HPDE6-E6E7 (cell line): ENCODE measurements at regions not wholly inside any gene's neighbourhood (a gene's known extent, or its start where the extent isn't known, plus 50 kb on each side); places are given as distances from the start of the nearest gene placed in this dataset.
"Not testable (repeated sequence)": the region's sequence is repeated elsewhere in the genome, so short reads cannot be mapped to it uniquely, and the experiment has no call there.

Source experiments
- DNase-seq: peaks from one replicate; pipeline ENCODE4 v3.0.0; 2011; ENCODE audit warnings: missing footprints; ENCODE audit errors: extremely low spot score

GRCh38 chr6:86477500-86478148 is 459.7 kb upstream of the HTR1E start:
- no peak for DNase-seq

DNA sequence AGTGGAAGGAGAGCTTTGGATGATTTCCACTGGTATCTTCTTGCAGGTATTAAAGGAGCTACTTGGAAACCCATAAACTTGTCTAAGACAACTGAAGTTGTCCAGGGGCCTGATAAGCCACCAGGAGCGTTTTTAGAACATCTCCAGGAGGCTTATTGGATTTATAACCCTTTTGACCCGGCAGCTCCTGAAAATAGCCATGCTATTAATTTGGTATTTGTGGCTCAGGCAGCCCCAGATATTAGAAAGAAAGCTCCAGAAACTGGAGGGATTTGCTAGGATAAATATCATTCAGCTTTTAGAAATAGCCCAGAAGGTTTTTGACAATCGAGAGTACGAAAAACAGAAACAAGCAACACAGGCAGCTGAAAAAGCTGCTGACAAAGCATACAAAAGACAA is 461.0 kb upstream of the HTR1E start:
- no peak for DNase-seq

- DNase-seq, result no peak
These were observed 463.2 kb upstream of the HTR1E start for GRCh38 chr6:86474081-86474480.

- DNase-seq, result no peak
These were observed 465.5 kb upstream of the HTR1E start for GRCh38 chr6:86471791-86472190.

DNA sequence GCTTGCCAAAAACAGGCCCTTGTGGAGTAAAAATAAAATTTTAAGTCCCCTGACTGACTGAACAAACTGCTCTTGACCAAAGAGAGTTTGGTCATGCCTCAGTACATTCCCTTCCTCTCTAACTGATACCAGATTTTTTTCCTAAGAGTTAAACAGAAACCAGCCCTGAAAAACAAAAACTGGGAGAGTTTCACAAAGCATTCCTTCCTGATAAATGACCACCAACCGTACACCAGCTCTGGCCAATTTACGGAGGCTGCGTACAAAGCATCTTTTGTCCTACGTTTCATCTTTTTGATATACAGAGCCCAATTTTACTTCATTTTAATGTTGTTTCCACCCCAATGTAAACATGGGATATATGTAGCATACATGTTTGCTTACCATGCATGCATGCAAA is 477.4 kb upstream of the HTR1E start:
- DNase-seq, result no peak

DNA sequence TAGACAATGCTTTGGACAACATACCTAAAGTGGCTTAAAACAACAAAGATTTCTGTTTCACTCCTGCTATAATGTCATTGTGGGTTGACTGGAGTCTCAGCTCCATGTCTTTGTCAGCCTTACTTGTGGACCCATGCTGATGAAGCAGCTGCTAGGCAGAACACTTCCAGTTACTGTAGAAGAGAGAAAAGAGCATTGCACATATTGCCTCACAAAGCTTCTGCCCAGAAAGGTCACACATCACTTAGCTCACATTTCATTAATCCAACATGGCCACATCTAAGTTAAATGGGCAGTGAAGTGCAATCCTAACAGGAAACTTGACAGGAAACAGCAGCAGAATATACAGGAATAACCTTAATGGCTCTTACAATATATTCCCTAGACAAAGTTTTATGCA is 480.5 kb upstream of the HTR1E start:
- DNase-seq, result no peak

- DNase-seq, result no peak
These were observed 484.1 kb upstream of the HTR1E start for GRCh38 chr6:86453232-86453631.

DNA sequence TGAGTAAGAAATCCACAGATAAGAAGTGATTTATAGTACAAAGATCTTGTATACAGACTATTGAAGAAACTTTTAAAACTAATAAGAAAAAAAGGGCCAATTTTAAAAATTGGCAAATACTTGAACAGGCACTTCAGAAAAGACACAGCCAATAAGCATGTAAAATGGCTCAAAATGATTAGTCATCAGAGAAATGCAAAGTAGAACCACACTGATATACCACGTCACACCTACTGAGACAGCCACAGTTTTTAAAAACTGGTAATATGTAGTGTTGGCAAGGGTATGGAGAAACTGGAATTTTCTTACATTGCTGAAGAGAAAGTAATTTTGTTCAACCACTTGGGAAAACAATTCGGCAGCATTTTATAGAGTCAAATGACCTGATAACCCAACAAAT is 488.9 kb upstream of the HTR1E start:
- DNase-seq, result no peak

DNA sequence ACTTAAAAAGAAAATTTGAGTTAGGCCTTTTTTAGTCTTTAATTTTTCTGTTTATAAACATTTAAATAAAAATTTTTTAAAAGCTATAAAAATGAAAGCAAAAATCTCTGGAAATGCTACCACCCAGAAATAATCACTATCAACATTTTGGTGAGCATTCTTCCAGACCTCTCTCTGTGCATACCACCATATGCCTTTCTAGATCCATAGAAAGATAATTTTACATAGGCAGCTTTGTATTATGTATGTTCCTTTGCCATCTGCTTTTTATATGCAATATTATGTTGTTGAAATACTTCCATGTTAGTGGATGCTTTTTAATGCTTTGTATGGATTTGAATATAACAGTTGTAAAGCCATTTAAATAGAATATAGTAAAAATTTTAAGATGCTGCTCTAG is 496.7 kb upstream of the HTR1E start:
- DNase-seq, result no peak

DNA sequence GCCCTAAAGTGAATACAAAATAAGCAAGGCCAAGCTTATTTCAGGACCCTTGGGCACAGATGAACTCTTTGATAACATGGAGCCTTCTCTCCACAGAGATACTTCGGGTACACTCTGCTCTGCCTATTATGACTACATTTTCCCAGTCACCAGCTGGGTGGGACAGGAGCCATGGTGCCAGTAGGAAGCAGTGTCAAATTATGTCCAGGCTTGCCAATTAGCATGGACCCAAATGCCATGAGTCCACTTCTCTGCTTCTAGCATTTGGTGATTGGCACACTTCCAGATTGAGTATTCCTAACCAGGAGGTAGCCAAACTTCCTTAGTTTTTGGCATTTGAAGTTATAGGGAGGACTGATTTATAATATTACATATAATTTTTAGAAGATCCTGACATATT is 513.8 kb upstream of the HTR1E start:
- no peak for DNase-seq

DNA sequence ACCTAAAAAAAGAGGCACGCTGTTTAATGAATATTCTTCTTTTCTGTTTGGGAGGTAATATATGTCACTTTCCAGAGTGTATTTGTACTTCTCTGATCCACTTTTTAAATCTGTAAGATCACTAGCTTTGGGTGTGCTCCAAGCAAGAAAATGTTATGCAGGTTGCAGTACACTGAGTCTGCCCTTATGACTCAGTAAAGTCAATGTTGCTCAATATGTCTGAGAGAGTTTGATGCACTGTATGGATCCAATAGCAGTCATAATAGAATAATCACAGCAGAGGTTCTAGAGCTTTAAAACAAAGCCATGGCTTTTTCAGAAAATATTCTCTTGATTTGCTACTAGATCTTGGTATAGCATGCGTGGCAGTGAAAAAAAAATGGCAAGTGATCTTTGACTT is 525.3 kb upstream of the HTR1E start:
- DNase-seq, result no peak

DNA sequence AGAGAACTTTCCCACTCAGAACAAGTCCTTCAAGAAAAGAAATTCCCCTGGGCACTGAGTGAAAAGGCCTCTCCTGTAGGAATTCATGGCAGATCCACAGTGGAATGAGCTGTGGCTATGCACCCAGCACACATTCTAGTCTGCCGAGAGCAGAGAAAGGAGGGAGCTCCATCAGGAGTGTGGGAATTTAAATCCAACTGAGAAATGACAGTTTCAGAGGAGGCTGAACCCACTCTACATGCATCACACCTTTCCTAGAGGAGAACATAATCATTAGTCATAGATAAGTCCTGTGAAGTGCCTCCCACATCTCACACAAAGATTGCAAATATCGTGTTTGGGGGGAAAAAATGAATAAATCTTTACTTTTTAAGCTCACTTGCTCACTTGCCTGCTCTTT is 530.2 kb upstream of the HTR1E start:
- DNase-seq, result no peak

- not testable (repeated sequence) for DNase-seq
These were observed 544.5 kb upstream of the HTR1E start for GRCh38 chr6:86392850-86393249.

- DNase-seq, result no peak
These were observed 556.7 kb upstream of the HTR1E start for GRCh38 chr6:86380571-86381125.

- DNase-seq, result no peak
These were observed 579.5 kb upstream of the HTR1E start for GRCh38 chr6:86357877-86358276.

- DNase-seq, result no peak
These were observed 582.1 kb upstream of the HTR1E start for GRCh38 chr6:86355271-86355670.

GRCh38 chr6:86331919-86332318 is 605.4 kb upstream of the HTR1E start:
- DNase-seq, result no peak

DNA sequence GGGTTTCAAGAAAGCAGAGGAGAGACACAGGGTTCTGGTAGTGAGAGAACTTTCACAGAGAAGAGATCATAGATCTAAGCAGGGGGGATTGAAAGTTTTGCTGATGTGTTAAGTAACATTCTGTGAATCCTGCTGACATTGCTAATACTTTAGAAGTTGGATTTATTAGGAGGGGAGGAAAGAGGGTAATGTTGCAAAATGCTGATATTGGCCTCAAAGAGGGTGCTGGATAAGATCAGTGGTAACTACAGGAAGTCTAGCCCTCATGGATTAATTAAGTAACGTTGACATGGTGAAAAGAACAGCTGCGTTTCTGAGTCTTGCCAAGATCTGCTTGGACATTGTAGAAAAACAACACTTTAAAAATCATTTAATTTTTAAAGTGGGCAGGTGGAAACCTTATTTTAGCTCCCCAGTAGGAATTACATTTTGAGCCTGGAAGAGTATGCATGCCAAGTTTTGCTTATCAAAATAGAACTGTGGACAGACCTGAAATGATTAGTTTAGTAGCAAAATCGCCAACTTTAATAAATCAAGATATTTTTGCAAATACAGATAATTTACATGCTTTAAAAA is 606.0 kb upstream of the HTR1E start:
- no peak for DNase-seq

DNA sequence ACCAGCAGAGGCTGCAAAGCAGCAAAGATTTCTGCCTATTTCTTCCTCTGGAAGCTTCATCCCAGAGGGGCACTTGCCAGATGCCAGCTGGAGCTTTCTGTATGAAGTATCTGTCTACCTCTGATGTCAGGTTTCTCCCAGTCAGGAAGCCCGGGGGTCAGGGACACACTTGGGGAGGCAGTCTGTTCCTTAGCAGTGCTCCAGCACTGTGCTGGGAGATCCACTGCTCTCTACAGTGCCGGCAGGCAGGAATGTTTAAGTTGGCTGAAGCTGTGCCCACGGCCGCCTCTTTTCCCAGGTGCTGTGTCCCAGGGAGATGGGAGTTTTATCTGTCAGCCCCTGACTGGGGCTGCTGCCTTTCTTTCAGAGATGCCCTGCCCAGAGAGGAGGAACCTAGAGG is 631.1 kb upstream of the HTR1E start:
- no peak for DNase-seq

DNA sequence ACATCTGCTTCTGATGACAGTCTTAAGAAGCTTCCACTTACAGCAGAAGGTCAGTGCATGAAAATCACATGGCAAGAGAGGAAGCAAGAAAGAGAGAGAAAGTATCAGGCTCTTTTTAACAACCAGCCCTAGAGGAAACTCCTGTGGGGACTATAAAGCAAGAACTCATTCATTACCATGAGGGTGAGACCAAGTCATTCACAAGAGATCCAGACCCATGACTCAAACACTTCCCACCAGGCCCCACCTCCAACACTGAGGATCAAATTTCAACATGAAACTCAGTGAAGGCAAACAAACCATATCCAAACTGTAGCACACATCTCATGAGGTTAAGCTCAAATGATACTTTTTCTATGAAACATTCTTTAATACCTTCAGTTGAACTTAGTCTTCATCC is 643.2 kb upstream of the SYNCRIP start:
- DNase-seq, result no peak

DNA sequence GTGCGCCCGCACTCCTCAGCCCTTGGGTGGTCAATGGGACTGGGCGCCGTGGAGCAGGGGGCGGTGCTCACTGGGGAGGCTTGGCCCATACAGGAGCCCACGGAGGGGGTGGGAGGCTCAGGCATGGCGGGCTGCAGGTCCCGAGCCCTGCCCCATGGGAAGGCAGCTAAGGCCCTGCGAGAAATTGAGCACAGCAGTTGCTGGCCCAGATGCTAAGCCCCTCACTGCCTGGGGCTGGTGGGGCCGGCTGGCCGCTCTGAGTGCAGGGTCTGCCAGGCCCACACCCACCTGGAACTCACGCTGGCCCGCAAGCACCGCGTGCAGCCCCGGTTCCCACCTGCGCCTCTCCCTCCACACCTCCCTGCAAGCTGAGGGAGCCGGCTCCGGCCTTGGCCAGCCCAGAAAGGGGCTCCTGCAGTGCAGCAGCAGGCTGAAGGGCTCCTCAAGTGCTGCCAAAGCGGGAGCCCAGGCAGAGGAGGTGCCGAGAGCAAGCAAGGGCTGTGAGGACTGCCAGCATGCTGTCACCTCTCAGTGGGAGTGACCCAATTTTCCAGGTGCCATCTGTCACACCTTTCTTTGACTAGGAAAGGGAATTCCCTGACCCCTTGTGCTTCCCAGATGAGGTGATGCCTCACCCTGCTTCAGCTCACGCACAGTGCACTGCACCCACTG is 642.3 kb upstream of the SYNCRIP start:
- not testable (repeated sequence) for DNase-seq

DNA sequence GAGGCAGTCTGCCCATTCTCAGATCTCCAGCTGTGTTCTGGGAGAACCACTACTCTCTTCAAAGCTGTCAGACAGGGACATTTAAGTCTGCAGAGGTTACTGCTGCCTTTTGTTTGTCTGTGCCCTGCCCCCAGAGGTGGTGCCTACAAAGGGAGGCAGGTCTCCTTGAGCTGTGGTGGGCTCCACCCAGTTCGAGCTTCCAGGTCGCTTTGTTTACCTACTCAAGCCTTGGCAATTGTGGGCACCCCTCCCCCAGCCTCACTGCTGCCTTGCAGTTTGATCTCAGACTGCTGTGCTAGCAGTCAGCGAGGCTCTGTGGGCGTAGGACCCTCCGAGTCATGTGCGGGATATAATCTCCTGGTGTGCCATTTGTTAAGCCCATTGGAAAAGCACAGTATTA is 640.9 kb upstream of the SYNCRIP start:
- DNase-seq, result not testable (repeated sequence)

DNA sequence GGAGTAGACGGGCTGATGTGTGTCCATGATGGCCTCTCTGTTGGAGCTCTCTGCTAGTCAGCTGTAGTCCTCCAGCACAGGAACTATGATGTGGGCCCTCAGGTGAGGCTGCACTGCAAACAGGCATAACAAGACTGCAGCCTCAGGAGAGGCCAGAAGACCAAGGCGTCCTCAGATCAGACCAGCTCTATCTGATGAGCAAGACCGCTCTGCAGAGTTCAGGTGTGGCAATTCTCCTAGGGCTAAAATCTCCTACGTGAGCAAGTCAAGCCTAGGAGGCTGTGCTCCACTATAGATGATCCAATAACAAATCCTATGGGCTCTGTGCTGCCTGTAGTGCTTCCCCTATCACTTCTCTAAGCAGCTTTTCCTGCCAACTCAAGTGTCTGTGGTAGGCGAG is 633.4 kb upstream of the SYNCRIP start:
- DNase-seq, result no peak
